ENCODE measurements at regions not wholly inside any gene's neighbourhood (a gene's known extent, or its start where the extent isn't known, plus 50 kb on each side); places are given as distances from the start of the nearest gene placed in this dataset.

- TF ChIP-seq POLR2A (IDR thresholded peaks at IDR 0.05) (no peak), CTCF (IDR thresholded peaks at IDR 0.05 in 8 of 11, conservative IDR thresholded peaks at IDR 0.05 in 3 of 11) (no peak)
Observed at GRCh38 chr2:10971888-10972260, 60.1 kb downstream of the KCNF1 start.
